ENCODE measurements at regions not wholly inside any gene's neighbourhood (a gene's known extent, or its start where the extent isn't known, plus 50 kb on each side); places are given as distances from the start of the nearest gene placed in this dataset.
A peak's percentile ranks its signal among the peaks of the same experiment; 100 is the strongest.

DNA sequence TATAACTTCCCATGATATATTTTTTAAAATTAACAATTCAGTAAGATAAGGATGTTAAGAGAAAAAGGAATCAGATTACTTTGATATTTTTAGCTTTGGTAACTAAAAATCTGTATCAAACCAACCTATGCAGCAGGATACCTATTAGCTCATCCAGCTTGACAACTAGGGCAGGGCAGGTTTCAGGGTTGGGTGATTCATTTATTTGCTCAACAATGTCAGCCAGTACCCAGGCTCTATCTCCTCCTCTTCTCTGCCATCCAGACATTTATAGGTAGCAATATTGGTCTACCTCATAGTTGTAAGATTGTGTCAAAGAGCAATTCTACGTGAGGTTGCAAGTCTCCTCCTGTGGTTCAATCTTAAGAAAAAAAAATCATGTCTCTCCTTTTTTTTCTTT lies 421.9 kb downstream of the ANKRD50 start:
- Histone ChIP-seq H3K27me3 (replicated peaks) (no peaks in the 10 kb centered on the region), H3K27ac (no peak overlapping the region), H3K36me3 (replicated peaks) (no peaks in the 10 kb centered on the region), H3K4me3 (ENCODE audit: low read depth, low read length) (no peak overlapping the region)
- in situ Hi-C loops (cut with HindIII; ENCODE audit: low pct_ligation_motif_present, low sequenced_read_pairs), result no loop called here
- no peak for DNase-seq
- TF ChIP-seq, protein P1, sequence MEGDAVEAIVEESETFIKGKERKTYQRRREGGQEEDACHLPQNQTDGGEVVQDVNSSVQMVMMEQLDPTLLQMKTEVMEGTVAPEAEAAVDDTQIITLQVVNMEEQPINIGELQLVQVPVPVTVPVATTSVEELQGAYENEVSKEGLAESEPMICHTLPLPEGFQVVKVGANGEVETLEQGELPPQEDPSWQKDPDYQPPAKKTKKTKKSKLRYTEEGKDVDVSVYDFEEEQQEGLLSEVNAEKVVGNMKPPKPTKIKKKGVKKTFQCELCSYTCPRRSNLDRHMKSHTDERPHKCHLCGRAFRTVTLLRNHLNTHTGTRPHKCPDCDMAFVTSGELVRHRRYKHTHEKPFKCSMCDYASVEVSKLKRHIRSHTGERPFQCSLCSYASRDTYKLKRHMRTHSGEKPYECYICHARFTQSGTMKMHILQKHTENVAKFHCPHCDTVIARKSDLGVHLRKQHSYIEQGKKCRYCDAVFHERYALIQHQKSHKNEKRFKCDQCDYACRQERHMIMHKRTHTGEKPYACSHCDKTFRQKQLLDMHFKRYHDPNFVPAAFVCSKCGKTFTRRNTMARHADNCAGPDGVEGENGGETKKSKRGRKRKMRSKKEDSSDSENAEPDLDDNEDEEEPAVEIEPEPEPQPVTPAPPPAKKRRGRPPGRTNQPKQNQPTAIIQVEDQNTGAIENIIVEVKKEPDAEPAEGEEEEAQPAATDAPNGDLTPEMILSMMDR (IDR thresholded peaks at IDR 0.05; ENCODE audit: low read depth, low read length, missing control alignments), result no peak

DNA sequence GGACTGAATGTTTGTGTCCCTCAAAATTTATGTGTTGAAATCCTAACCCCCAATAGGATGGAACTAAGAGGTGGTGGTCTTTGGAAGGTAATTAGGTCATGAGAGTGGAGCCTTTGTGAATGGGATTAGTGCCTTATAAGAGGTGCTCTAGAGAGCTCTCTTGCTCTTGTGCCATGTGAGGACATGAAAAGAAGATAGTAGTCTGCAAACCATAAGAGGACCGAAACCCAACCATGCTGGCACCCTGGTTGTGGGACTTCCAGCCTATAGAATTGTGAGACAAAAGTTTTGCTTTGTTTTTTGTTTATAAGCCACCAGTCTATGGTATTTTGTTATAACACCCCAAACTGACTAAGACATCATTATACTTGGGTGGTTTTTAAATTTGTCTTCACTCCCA lies 417.1 kb downstream of the ANKRD50 start:
- no peak overlapping the region for H3K27ac ChIP-seq
- TF ChIP-seq, protein P1 (IDR thresholded peaks at IDR 0.05; ENCODE audit: low read depth, low read length, missing control alignments), result no peak
- in situ Hi-C loops (cut with HindIII; ENCODE audit: low pct_ligation_motif_present, low sequenced_read_pairs), result no loop called here
- no peak overlapping the region for H3K4me3 ChIP-seq (ENCODE audit: low read depth, low read length)
- no peaks in the 10 kb centered on the region for H3K27me3 ChIP-seq (replicated peaks)
- DNase-seq, result no peak
- H3K36me3 ChIP-seq (replicated peaks), result no peaks in the 10 kb centered on the region

DNA sequence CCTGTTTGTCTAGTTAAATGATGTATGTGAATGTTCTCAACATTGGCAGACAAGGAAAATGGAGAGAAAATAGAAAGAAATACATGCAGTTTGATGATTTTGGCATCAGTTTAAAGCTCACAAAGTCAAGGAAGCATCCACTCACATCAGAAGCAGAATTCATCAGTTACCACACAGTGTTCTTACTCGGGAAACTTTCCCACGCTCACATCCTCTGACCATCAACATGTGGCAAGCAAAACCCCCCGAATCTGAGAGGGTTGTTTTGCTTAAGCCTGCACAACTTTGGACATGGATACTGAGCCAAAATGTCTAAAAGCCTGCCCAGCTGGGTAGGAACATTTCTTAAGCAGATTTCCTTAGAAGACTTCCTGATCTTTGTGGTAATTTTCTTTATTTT lies 407.6 kb downstream of the ANKRD50 start:
- no peaks in the 10 kb centered on the region for H3K27me3 ChIP-seq (replicated peaks)
- in situ Hi-C loops (cut with HindIII; ENCODE audit: low pct_ligation_motif_present, low sequenced_read_pairs), result no loop called here
- no peaks in the 10 kb centered on the region for H3K36me3 ChIP-seq (replicated peaks)
- TF ChIP-seq, protein P1 (IDR thresholded peaks at IDR 0.05; ENCODE audit: low read depth, low read length, missing control alignments), result no peak
- DNase-seq, result peak; percentile 20
- H3K27ac ChIP-seq, result no peak overlapping the region
- H3K4me3 ChIP-seq (ENCODE audit: low read depth, low read length), result no peak overlapping the region

DNA sequence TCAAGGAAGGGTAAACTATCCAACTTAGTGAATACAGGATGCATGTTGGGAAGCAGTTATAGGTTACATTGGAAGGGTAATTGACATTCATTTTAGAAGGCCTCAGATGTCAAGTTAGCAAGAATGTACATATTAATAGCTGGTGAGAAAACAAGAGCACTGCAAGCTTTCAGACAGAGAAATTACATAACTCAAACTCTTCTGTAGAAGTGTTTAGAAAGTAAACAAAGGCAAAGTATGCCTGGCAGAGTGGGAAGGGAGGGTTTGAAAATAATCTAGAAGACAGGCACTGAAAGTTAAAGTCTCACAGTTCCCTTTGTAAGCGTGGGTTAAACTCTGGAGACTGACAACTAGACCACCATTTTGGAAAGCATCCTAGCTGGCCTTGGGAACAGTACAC lies 406.2 kb downstream of the ANKRD50 start:
- Histone ChIP-seq H3K27me3 (replicated peaks) (no peaks in the 10 kb centered on the region), H3K4me3 (ENCODE audit: low read depth, low read length) (no peak overlapping the region), H3K27ac (no peak overlapping the region), H3K36me3 (replicated peaks) (no peaks in the 10 kb centered on the region)
- in situ Hi-C loops (cut with HindIII; ENCODE audit: low pct_ligation_motif_present, low sequenced_read_pairs), result no loop called here
- TF ChIP-seq, protein P1 (IDR thresholded peaks at IDR 0.05; ENCODE audit: low read depth, low read length, missing control alignments), result no peak
- DNase-seq, result no peak

DNA sequence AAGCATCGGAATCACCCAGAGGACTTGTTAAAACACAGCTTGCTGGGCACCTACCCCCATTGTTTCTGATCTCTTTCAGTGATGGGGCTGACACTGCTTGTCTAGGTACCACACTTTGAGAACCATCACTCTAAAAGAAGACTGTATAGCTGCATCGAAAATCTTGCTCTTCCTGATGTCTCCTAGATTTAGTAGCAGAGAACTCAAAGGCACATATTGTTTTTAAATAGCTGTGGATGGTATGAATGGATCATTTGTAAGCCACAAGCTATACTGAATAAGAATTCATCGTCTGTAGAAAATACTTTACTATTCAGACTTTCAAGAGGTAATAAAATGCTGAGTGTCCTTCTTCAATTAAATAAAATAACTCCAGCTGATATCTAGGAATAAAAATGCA lies 405.4 kb downstream of the ANKRD50 start:
- no peak for DNase-seq
- Histone ChIP-seq H3K27ac (no peak overlapping the region), H3K36me3 (replicated peaks) (no peaks in the 10 kb centered on the region), H3K4me3 (ENCODE audit: low read depth, low read length) (no peak overlapping the region), H3K27me3 (replicated peaks) (no peaks in the 10 kb centered on the region)
- TF ChIP-seq, protein P1 (IDR thresholded peaks at IDR 0.05; ENCODE audit: low read depth, low read length, missing control alignments), result no peak
- in situ Hi-C loops (cut with HindIII; ENCODE audit: low pct_ligation_motif_present, low sequenced_read_pairs), result no loop called here

DNA sequence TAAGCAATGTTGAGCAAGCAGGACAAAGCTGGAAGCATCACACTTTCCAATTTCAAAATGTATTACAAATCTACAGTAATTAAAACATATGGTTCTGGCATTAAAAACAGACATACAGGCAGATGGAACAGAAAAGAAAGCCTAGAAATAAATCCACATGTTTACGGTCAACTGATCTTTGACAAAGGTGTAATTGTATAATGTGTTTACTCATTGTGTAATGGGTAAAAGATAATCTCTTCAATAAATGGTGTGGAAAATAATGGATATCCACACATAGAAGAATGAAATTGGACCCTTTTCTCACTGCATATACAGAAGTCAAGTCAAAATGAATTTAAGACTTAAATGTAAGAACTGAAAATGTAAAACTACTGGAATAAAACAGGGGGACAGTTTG lies 394.2 kb downstream of the ANKRD50 start:
- no peak for DNase-seq
- Histone ChIP-seq H3K4me3 (ENCODE audit: low read depth, low read length) (no peak overlapping the region), H3K27me3 (replicated peaks) (no peaks in the 10 kb centered on the region), H3K36me3 (replicated peaks) (no peaks in the 10 kb centered on the region), H3K27ac (no peak overlapping the region)
- TF ChIP-seq, protein P1 (IDR thresholded peaks at IDR 0.05; ENCODE audit: low read depth, low read length, missing control alignments), result no peak
- in situ Hi-C loops (cut with HindIII; ENCODE audit: low pct_ligation_motif_present, low sequenced_read_pairs), result no loop called here

Data from brain microvascular endothelial cell (primary cell).